ENCODE measurements at regions not wholly inside any gene's neighbourhood (a gene's known extent, or its start where the extent isn't known, plus 50 kb on each side); places are given as distances from the start of the nearest gene placed in this dataset.

DNA sequence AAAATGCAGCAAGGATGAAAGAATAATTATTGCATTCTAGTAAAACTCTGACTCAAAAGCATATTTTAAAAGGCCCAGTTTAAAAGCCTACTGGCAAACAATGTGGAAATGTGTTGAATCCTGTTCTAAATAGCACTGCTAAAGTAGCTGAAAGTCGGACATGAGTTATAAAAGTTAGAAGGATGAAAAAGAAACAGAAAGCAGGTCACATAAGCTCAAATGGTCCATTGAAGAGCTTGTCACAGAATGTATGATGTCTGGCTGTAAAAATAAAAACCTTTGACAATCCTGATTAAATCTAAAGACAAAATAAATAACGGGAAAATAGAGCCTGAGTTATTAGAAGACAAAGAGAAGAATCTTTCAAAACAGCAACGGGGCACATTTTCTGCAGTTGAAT is 218.6 kb upstream of the UFL1 start:
- TF ChIP-seq, protein P1, sequence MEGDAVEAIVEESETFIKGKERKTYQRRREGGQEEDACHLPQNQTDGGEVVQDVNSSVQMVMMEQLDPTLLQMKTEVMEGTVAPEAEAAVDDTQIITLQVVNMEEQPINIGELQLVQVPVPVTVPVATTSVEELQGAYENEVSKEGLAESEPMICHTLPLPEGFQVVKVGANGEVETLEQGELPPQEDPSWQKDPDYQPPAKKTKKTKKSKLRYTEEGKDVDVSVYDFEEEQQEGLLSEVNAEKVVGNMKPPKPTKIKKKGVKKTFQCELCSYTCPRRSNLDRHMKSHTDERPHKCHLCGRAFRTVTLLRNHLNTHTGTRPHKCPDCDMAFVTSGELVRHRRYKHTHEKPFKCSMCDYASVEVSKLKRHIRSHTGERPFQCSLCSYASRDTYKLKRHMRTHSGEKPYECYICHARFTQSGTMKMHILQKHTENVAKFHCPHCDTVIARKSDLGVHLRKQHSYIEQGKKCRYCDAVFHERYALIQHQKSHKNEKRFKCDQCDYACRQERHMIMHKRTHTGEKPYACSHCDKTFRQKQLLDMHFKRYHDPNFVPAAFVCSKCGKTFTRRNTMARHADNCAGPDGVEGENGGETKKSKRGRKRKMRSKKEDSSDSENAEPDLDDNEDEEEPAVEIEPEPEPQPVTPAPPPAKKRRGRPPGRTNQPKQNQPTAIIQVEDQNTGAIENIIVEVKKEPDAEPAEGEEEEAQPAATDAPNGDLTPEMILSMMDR (IDR thresholded peaks at IDR 0.05; ENCODE audit: low read length, missing control alignments) = no peak
- H3K4me3 ChIP-seq (replicated peaks; ENCODE audit: low read depth, low read length) = no peak overlapping the region
- no peak for DNase-seq (ENCODE audit: low read depth)

DNA sequence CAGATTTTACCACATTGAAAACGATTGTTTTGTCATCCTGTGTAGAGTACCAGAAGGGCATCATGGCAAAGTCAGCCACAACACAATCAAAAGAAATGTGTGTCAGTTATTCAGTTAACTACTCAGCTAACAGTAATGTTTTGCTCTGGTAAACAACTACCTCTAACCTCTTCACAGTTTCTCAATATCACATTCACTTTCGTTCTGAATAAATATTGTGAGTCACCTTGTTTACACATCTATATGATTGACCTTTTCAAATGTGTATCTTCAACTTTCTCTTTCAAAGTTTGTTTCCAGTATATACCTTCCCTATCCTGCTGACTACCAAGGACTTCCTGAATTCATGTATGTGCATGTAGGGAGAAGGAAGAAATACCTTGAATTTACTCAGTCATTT is 216.6 kb upstream of the UFL1 start:
- DNase-seq (ENCODE audit: low read depth) = no peak
- TF ChIP-seq, protein P1 (IDR thresholded peaks at IDR 0.05; ENCODE audit: low read length, missing control alignments) = no peak
- H3K4me3 ChIP-seq (replicated peaks; ENCODE audit: low read depth, low read length) = no peak overlapping the region

DNA sequence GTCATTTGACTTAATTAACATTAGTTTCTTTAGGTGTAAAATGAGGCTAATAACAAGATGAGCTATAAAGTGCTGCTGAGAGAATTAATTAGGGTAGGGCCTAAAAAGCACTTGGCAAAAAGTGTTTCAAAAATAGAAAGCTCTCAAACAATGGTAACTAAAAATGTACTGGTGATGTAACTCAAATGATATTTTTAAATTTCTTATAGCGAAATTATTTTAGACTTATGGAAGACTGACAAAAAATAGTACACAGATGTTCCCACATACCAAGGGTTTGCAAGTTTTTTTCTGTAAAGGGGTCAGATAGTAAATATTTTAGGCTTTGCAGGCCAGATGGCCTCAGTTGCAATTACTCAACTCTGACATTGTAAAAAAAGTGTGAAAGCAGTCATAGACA is 190.7 kb upstream of the UFL1 start:
- TF ChIP-seq, protein P1 (IDR thresholded peaks at IDR 0.05; ENCODE audit: low read length, missing control alignments) = no peak
- H3K4me3 ChIP-seq (replicated peaks; ENCODE audit: low read depth, low read length) = no peak overlapping the region
- no peak for DNase-seq (ENCODE audit: low read depth)

DNA sequence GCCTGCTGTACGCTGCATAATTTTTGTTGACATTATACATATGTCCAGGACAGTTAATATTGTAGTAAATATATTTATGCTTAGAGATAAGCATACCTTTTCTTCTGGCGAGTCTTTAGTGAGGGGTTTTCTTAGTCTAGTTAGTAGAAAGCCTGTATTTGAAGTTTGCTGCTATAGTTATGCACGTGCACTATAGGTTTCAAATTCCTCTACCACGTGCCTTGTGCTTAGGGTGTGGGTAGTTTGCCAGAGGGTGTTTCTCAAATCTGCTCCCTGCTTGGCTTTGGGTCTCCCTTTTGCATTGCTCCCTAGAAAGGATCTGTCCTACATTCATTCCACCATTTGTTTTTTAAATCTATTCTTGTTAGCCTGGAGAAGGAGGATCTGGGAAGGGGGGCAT is 181.4 kb upstream of the UFL1 start:
- TF ChIP-seq, protein P1 (IDR thresholded peaks at IDR 0.05; ENCODE audit: low read length, missing control alignments) = no peak
- H3K4me3 ChIP-seq (replicated peaks; ENCODE audit: low read depth, low read length) = no peak overlapping the region
- DNase-seq (ENCODE audit: low read depth) = no peak

DNA sequence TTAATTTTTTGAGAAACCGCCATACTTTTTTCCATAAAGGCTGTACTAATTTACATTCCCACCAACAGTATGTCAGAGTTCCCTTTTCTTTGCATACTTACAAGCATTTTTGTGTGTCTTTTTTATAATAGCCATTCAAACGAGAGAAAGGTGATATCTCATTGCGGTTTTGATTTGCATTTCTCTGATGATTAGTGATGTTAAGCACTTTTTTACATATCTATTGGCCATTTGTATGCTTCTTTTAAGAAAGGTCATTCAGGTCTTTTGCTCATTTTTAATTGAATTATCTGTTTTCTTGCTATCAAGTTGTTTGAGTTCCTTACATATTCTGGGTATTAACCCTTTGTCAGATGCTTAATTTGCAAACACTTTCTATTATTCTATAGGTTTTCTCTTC is 176.1 kb upstream of the UFL1 start:
- TF ChIP-seq, protein P1 (IDR thresholded peaks at IDR 0.05; ENCODE audit: low read length, missing control alignments) = no peak
- no peak overlapping the region for H3K4me3 ChIP-seq (replicated peaks; ENCODE audit: low read depth, low read length)
- no peak for DNase-seq (ENCODE audit: low read depth)

DNA sequence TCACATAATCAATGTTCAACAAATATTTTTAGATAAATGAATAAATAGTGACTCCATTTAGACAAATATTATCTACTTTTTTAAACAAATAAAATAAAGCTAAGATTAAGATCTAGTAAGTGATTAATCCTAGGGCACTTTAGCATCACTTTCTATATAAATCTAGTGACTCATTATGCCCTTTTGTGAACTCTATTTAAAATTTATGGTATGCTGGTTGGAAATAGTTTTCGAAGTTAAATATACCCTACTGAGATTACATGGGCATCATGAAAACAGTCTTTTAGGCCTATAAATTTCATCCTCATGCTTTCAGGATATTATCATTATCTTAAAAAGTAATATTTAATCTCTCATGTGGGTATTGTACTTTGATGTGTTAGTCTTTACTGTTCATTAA is 140.4 kb upstream of the UFL1 start:
- TF ChIP-seq, protein P1 (IDR thresholded peaks at IDR 0.05; ENCODE audit: low read length, missing control alignments) = no peak
- no peak for DNase-seq (ENCODE audit: low read depth)
- no peak overlapping the region for H3K4me3 ChIP-seq (replicated peaks; ENCODE audit: low read depth, low read length)

DNA sequence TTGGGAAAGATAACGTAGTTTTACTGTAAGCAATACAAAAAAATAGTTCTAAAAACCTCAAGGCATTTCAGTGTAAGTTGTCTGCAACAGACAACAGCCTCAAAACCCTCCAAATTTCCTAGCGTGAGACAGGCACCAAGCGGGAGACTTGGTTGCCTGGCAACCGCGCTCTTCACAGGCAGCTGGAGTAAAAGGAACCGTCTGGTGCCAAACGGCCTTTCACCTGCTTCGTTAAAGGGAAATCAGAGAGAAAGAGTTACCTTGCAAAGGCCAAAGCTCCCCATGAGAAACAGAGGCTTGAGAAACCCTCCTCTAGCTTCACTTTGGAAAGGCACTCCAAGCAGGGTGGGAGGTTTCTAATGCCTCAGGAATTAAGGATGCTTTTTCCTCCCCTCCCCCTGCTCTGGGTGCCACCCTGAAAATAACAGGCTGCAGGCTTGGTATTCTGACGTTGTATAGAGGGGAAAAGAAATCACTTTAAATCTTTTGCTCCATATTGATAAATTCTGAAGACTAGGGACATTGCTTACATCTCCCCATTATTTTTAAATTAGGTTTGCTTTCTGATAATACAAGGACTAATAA is 129.7 kb upstream of the UFL1 start:
- no peak for DNase-seq (ENCODE audit: low read depth)
- no peak overlapping the region for H3K4me3 ChIP-seq (replicated peaks; ENCODE audit: low read depth, low read length)
- TF ChIP-seq, protein P1 (IDR thresholded peaks at IDR 0.05; ENCODE audit: low read length, missing control alignments) = no peak

Measured in fibroblast of pulmonary artery (primary cell).